ENCODE measurements at regions not wholly inside any gene's neighbourhood (a gene's known extent, or its start where the extent isn't known, plus 50 kb on each side); places are given as distances from the start of the nearest gene placed in this dataset.

- H3K27ac ChIP-seq, result no peak overlapping the region
- CTCF ChIA-PET, result no interaction called here
- DNase-seq (ENCODE audit: low spot score), result no peak
- POLR2A ChIA-PET (ENCODE audit: low non-redundant PET), result no interaction called here
- TF ChIP-seq, protein P1, sequence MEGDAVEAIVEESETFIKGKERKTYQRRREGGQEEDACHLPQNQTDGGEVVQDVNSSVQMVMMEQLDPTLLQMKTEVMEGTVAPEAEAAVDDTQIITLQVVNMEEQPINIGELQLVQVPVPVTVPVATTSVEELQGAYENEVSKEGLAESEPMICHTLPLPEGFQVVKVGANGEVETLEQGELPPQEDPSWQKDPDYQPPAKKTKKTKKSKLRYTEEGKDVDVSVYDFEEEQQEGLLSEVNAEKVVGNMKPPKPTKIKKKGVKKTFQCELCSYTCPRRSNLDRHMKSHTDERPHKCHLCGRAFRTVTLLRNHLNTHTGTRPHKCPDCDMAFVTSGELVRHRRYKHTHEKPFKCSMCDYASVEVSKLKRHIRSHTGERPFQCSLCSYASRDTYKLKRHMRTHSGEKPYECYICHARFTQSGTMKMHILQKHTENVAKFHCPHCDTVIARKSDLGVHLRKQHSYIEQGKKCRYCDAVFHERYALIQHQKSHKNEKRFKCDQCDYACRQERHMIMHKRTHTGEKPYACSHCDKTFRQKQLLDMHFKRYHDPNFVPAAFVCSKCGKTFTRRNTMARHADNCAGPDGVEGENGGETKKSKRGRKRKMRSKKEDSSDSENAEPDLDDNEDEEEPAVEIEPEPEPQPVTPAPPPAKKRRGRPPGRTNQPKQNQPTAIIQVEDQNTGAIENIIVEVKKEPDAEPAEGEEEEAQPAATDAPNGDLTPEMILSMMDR (conservative IDR thresholded peaks at IDR 0.05; ENCODE audit: low read depth), result no peak
These were observed 162.0 kb downstream of the NKX6-1 start for GRCh38 chr4:84336964-84337705.

- TF ChIP-seq, protein P1 (conservative IDR thresholded peaks at IDR 0.05; ENCODE audit: low read depth), result no peak
- DNase-seq (ENCODE audit: low spot score), result no peak
- POLR2A ChIA-PET (ENCODE audit: low non-redundant PET), result no interaction called here
- H3K27ac ChIP-seq, result no peak overlapping the region
- CTCF ChIA-PET, result interaction anchor here (0.9 kb wide), 1 partner anchor 19 kb away, joined by 3 read pairs; no protein-coding TSS in a partner anchor
These were observed 171.6 kb downstream of the NKX6-1 start for GRCh38 chr4:84327526-84327925.

DNA sequence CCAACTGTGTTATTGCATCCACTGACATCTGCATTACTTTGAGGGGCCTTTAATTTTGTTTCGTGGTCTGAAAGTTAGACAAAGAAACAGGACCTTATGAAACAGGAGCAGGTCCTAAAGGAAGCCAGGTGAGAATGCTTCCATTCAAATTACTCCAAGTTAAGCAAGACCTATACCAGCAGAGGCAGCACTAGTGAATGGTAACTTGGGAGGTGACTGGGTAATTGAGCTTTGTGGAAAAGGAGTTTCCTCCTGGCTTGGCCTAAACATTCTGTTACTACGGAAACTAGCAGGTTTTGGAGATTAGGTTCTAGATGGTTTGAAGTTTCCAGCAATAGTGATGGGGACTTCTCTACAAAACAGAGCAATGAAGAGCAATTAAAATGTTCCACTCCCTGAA is 173.5 kb downstream of the NKX6-1 start:
- CTCF ChIA-PET, result no interaction called here
- TF ChIP-seq, protein P1 (conservative IDR thresholded peaks at IDR 0.05; ENCODE audit: low read depth), result no peak
- POLR2A ChIA-PET (ENCODE audit: low non-redundant PET), result no interaction called here
- no peak overlapping the region for H3K27ac ChIP-seq
- no peak for DNase-seq (ENCODE audit: low spot score)

DNA sequence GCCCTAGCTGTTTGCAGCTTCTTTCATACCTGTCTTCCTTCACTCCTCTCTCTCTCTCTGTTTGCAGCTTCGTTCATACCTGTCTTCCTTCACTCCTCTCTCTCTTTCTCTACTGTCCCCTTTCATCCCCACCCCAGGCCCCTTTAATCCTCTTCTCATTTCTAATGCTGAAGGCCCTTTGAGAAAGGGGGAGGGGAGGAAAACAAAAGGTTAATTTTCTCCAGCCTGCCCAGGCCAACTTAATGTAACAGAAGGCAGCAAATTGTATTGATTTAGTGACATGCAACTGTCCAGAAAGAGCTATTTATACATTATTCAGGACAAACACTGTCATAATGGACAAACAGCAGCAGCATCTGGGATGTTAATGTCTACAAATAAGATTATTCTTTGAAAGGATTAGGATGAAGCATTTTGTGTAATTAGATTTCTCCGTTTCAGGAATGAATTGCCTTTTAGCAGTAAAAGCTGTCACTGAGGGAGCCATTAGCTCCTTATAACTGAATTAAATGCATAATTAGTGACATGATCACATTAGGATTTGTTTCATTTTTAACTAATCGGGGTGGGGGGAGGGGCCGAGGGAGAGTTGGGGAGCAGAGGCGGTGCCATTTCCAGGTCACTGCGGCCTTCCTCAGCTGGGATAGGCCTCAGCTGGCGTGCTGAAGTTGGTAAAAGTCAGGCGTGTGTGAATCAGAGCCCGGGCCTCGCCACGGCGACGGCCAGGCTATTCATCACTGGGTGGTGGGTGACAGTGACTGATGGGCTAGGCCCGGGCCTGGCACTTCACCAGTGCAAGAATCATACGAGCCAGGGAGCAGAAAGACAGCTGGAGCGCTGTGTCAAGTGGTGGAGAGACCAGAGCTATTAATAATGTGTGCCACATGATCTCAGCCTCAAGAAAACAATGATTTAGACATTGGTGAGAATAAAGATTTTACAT is 174.5 kb downstream of the NKX6-1 start:
- ChIA-PET POLR2A (ENCODE audit: low non-redundant PET) (no interaction called here), CTCF (no interaction called here)
- DNase-seq (ENCODE audit: low spot score), result no peak
- no peak overlapping the region for H3K27ac ChIP-seq
- TF ChIP-seq, protein P1 (conservative IDR thresholded peaks at IDR 0.05; ENCODE audit: low read depth), result no peak

DNA sequence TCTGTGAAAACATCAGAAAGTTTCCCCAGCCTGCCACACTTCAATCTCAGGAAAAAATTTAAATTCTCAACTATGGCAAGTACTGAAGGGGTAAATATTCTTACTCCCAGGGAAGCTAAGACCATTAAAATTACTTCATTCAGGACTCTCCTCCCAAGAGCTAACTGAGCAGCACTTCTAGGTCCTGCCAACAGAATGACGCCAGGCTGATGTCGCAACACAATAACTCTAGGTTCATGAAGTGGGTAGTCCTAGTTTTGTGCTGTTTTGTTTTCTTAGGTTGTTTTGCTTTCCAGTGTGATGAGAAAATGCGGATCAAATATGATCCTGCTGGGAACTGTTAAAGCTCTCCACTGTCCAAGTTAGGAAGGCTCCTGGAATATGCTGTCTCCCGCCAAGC is 180.0 kb downstream of the NKX6-1 start:
- DNase-seq (ENCODE audit: low spot score), result no peak
- POLR2A ChIA-PET (ENCODE audit: low non-redundant PET), result no interaction called here
- TF ChIP-seq, protein P1 (conservative IDR thresholded peaks at IDR 0.05; ENCODE audit: low read depth), result no peak
- CTCF ChIA-PET, result no interaction called here
- no peak overlapping the region for H3K27ac ChIP-seq

DNA sequence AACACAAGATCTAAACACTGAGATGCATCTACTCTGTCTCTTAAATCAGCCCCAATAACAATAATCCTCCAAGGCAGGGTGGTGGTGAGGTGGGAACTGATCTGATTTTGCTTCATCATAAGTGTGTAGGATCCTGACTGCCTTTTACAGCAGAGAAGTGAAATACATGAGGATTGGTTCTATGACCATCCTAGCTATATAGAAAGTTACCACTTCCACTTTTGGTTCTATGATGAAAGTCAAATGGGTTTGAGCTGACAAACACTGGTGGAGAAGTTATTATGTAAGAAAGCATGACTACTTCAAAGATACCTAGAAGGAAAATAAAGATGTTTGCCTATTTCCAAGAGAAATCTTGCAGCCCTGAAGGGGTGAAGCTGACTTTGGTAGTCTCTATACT is 181.6 kb downstream of the NKX6-1 start:
- ChIA-PET POLR2A (ENCODE audit: low non-redundant PET) (no interaction called here), CTCF (no interaction called here)
- no peak for DNase-seq (ENCODE audit: low spot score)
- TF ChIP-seq, protein P1 (conservative IDR thresholded peaks at IDR 0.05; ENCODE audit: low read depth), result no peak
- H3K27ac ChIP-seq, result no peak overlapping the region
